HCT116 (cell line): ENCODE measurements at regions not wholly inside any gene's neighbourhood (a gene's known extent, or its start where the extent isn't known, plus 50 kb on each side); places are given as distances from the start of the nearest gene placed in this dataset.

ENCODE experiments used
- CTCF ChIP-seq, 3 experiments: fragments of 200-600 bp in 1 of 3; sonication (generic) in 1 of 3; IDR thresholded peaks in 2 of 3; conservative IDR thresholded peaks in 1 of 3; 2 replicates each; pipeline ENCODE4 v1.5.1; 2012 to 2017; ENCODE audit warnings: low read depth in 2 of 3, low read length in 2 of 3, antibody characterized with exemption in 1 of 3, borderline replicate concordance in 1 of 3, control low read depth in 1 of 3, mild to moderate bottlenecking in 1 of 3, mixed read lengths in 1 of 3, mixed run types in 1 of 3, moderate library complexity in 1 of 3; ENCODE audit not compliant: insufficient read depth in 1 of 3
- EGR1 ChIP-seq: IDR thresholded peaks from 2 replicates; pipeline ENCODE4 v1.6.1; 2012; ENCODE audit warnings: low read depth
- ELF1 ChIP-seq: IDR thresholded peaks from 2 replicates; pipeline ENCODE4 v1.6.1; 2012; ENCODE audit warnings: low read depth, borderline replicate concordance
- EZH2 ChIP-seq: fragments of 200-600 bp; sonication (generic); IDR thresholded peaks from 2 replicates; pipeline ENCODE4 v1.6.1; 2017; ENCODE audit warnings: antibody characterized with exemption, mixed run types
- EZH2phosphoT487 ChIP-seq: fragments of 200-600 bp; IDR thresholded peaks from 2 replicates; pipeline ENCODE4 v1.6.1; 2018; ENCODE audit warnings: antibody characterized with exemption, borderline replicate concordance
- JUND ChIP-seq: IDR thresholded peaks from 2 replicates; pipeline ENCODE4 v1.6.1; 2012
- POLR2A ChIP-seq: IDR thresholded peaks from 2 replicates; pipeline ENCODE4 v1.7.0; 2011; ENCODE audit warnings: borderline replicate concordance; ENCODE audit not compliant: insufficient read depth, insufficient read length; ENCODE audit errors: extremely low read depth
- POLR2AphosphoS5 ChIP-seq: IDR thresholded peaks from 2 replicates; pipeline ENCODE4 v1.6.1; 2011; ENCODE audit warnings: mild to moderate bottlenecking, low read depth, low read length, moderate library complexity
- RAD21 ChIP-seq: IDR thresholded peaks from 2 replicates; pipeline ENCODE4 v1.6.1; 2012; ENCODE audit warnings: low read depth, mild to moderate bottlenecking
- REST ChIP-seq: IDR thresholded peaks from 2 replicates; pipeline ENCODE4 v1.6.1; 2012; ENCODE audit warnings: low read depth
- TCF7L2 ChIP-seq: IDR thresholded peaks from 2 replicates; pipeline ENCODE4 v1.7.0; 2011; ENCODE audit warnings: borderline replicate concordance, inconsistent platforms; ENCODE audit not compliant: insufficient read depth, insufficient read length; ENCODE audit errors: extremely low read depth
- ZNF274 ChIP-seq: fragments of 200-500 bp; sonication (Bioruptor generic); IDR thresholded peaks from 2 replicates; pipeline ENCODE4 v1.6.1; 2014; ENCODE audit warnings: mild to moderate bottlenecking, low read depth, low read length, inconsistent platforms
- TF ChIP-seq, protein P1 (sequence below): IDR thresholded peaks from 2 replicates; pipeline ENCODE4 v1.6.1; 2011; ENCODE audit warnings: mild to moderate bottlenecking, low read length, moderate library complexity; ENCODE audit not compliant: insufficient replicate concordance; ENCODE audit errors: extremely low read depth

GRCh38 chr12:132436791-132437251, 53.1 kb upstream of the FBRSL1 start:
- TF ChIP-seq CTCF (IDR thresholded peaks at IDR 0.05 in 2 of 3, conservative IDR thresholded peaks at IDR 0.05 in 1 of 3; ENCODE audit: borderline replicate concordance in 1 of 3, insufficient read depth in 1 of 3, low read depth in 2 of 3, low read length in 2 of 3) (no peak), POLR2A (no peak), POLR2AphosphoS5 (no peak), JUND (no peak), ZNF274 (no peak), EZH2 (no peak), EZH2phosphoT487 (no peak), RAD21 (no peak), TCF7L2 (no peak), EGR1 (no peak), ELF1 (no peak), REST (no peak)
- TF ChIP-seq, protein P1, sequence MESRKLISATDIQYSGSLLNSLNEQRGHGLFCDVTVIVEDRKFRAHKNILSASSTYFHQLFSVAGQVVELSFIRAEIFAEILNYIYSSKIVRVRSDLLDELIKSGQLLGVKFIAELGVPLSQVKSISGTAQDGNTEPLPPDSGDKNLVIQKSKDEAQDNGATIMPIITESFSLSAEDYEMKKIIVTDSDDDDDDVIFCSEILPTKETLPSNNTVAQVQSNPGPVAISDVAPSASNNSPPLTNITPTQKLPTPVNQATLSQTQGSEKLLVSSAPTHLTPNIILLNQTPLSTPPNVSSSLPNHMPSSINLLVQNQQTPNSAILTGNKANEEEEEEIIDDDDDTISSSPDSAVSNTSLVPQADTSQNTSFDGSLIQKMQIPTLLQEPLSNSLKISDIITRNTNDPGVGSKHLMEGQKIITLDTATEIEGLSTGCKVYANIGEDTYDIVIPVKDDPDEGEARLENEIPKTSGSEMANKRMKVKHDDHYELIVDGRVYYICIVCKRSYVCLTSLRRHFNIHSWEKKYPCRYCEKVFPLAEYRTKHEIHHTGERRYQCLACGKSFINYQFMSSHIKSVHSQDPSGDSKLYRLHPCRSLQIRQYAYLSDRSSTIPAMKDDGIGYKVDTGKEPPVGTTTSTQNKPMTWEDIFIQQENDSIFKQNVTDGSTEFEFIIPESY = no peak
